ENCODE measurements at regions not wholly inside any gene's neighbourhood (a gene's known extent, or its start where the extent isn't known, plus 50 kb on each side); places are given as distances from the start of the nearest gene placed in this dataset.

DNA sequence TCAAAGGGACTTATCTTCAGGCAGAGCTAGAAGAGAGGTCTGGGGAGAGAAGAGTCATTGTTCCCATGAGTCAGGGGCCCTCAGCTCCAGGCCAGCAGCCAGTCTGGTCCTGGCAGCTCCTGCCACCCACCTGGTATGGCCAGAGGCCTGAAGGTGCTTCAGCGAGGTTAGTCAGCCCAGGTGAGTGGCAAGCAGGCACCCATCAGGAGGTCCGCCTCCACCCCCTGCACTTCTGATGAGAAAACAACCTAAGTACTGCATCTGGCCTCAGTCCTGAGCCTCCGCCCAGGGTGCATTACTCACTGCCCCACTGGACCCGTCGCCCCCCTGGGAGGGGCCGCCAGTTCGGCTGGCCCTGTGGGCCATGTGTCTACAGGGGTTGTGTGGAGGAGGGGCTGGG is 130.2 kb downstream of the INHBB start:
- no peak overlapping the region for H2AFZ ChIP-seq (ENCODE audit: low read depth, low read length)
- H3K27me3 ChIP-seq (ENCODE audit: insufficient read depth, low read length, poor library complexity) = no peaks in the 10 kb centered on the region
- TF ChIP-seq, protein P1, sequence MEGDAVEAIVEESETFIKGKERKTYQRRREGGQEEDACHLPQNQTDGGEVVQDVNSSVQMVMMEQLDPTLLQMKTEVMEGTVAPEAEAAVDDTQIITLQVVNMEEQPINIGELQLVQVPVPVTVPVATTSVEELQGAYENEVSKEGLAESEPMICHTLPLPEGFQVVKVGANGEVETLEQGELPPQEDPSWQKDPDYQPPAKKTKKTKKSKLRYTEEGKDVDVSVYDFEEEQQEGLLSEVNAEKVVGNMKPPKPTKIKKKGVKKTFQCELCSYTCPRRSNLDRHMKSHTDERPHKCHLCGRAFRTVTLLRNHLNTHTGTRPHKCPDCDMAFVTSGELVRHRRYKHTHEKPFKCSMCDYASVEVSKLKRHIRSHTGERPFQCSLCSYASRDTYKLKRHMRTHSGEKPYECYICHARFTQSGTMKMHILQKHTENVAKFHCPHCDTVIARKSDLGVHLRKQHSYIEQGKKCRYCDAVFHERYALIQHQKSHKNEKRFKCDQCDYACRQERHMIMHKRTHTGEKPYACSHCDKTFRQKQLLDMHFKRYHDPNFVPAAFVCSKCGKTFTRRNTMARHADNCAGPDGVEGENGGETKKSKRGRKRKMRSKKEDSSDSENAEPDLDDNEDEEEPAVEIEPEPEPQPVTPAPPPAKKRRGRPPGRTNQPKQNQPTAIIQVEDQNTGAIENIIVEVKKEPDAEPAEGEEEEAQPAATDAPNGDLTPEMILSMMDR (IDR thresholded peaks at IDR 0.05; ENCODE audit: borderline replicate concordance, extremely low read depth, low read length, poor library complexity, severe bottlenecking) = no peak
- TF ChIP-seq EZH2 (IDR thresholded peaks at IDR 0.05; ENCODE audit: borderline replicate concordance, low read depth, low read length, severe bottlenecking) = no peak
- H3K4me3 ChIP-seq (ENCODE audit: low read depth in 1 of 2, low read length in 2 of 2) = no peak overlapping the region
- no peaks in the 10 kb centered on the region for H3K79me2 ChIP-seq (ENCODE audit: insufficient read depth, low read length)
- no peak overlapping the region for H3K27ac ChIP-seq (ENCODE audit: low read length)
- H3K4me2 ChIP-seq (ENCODE audit: insufficient read depth, low read length) = no peak overlapping the region
- H4K20me1 ChIP-seq (ENCODE audit: insufficient read depth, low read length) = no peaks in the 10 kb centered on the region
- ATAC-seq (ENCODE audit: insufficient read depth, low read depth) (no peak), DNase-seq (no peak)
- no peaks in the 10 kb centered on the region for H3K9me3 ChIP-seq (ENCODE audit: insufficient read depth, low read length, severe bottlenecking)
- no peak overlapping the region for H3K9ac ChIP-seq (ENCODE audit: low read depth, low read length)
- H3K36me3 ChIP-seq (ENCODE audit: insufficient read depth, low read length) = no peaks in the 10 kb centered on the region
- no peaks in the 10 kb centered on the region for H3K4me1 ChIP-seq (ENCODE audit: insufficient read depth, low read length)

- H3K4me1 ChIP-seq (ENCODE audit: insufficient read depth, low read length) = no peaks in the 10 kb centered on the region
- H3K4me2 ChIP-seq (ENCODE audit: insufficient read depth, low read length) = no peak overlapping the region
- DNase-seq (no peak), ATAC-seq (ENCODE audit: insufficient read depth, low read depth) (no peak)
- no peaks in the 10 kb centered on the region for H3K36me3 ChIP-seq (ENCODE audit: insufficient read depth, low read length)
- no peaks in the 10 kb centered on the region for H4K20me1 ChIP-seq (ENCODE audit: insufficient read depth, low read length)
- H3K27me3 ChIP-seq (ENCODE audit: insufficient read depth, low read length, poor library complexity) = no peaks in the 10 kb centered on the region
- no peaks in the 10 kb centered on the region for H3K9me3 ChIP-seq (ENCODE audit: insufficient read depth, low read length, severe bottlenecking)
- no peak for TF ChIP-seq EZH2 (IDR thresholded peaks at IDR 0.05; ENCODE audit: borderline replicate concordance, low read depth, low read length, severe bottlenecking)
- TF ChIP-seq, protein P1 (IDR thresholded peaks at IDR 0.05; ENCODE audit: borderline replicate concordance, extremely low read depth, low read length, poor library complexity, severe bottlenecking) = no peak
- H3K9ac ChIP-seq (ENCODE audit: low read depth, low read length) = no peak overlapping the region
- H3K79me2 ChIP-seq (ENCODE audit: insufficient read depth, low read length) = no peaks in the 10 kb centered on the region
- no peak overlapping the region for H2AFZ ChIP-seq (ENCODE audit: low read depth, low read length)
- no peak overlapping the region for H3K27ac ChIP-seq (ENCODE audit: low read length)
- H3K4me3 ChIP-seq (ENCODE audit: low read depth in 1 of 2, low read length in 2 of 2) = no peak overlapping the region
These were observed 131.3 kb downstream of the INHBB start for GRCh38 chr2:120477198-120477597.

- Histone ChIP-seq H3K27ac (ENCODE audit: low read length) (no peak overlapping the region), H3K79me2 (ENCODE audit: insufficient read depth, low read length) (no peaks in the 10 kb centered on the region), H3K4me1 (ENCODE audit: insufficient read depth, low read length) (no peaks in the 10 kb centered on the region), H3K36me3 (ENCODE audit: insufficient read depth, low read length) (no peaks in the 10 kb centered on the region), H2AFZ (ENCODE audit: low read depth, low read length) (no peak overlapping the region), H4K20me1 (ENCODE audit: insufficient read depth, low read length) (no peaks in the 10 kb centered on the region), H3K4me3 (ENCODE audit: low read depth in 1 of 2, low read length in 2 of 2) (no peak overlapping the region), H3K4me2 (ENCODE audit: insufficient read depth, low read length) (no peak overlapping the region), H3K27me3 (ENCODE audit: insufficient read depth, low read length, poor library complexity) (no peaks in the 10 kb centered on the region), H3K9ac (ENCODE audit: low read depth, low read length) (no peak overlapping the region), H3K9me3 (ENCODE audit: insufficient read depth, low read length, severe bottlenecking) (no peaks in the 10 kb centered on the region)
- DNase-seq (no peak), ATAC-seq (ENCODE audit: insufficient read depth, low read depth) (no peak)
- no peak for TF ChIP-seq EZH2 (IDR thresholded peaks at IDR 0.05; ENCODE audit: borderline replicate concordance, low read depth, low read length, severe bottlenecking)
- TF ChIP-seq, protein P1 (IDR thresholded peaks at IDR 0.05; ENCODE audit: borderline replicate concordance, extremely low read depth, low read length, poor library complexity, severe bottlenecking) = no peak
These were observed 132.0 kb downstream of the INHBB start for GRCh38 chr2:120477831-120478481.
